Inferior parietal cortex (tissue), 1 donor: ENCODE measurements at regions not wholly inside any gene's neighbourhood (a gene's known extent, or its start where the extent isn't known, plus 50 kb on each side); places are given as distances from the start of the nearest gene placed in this dataset.

Experiments used
- DNase-seq: peaks from one replicate; pipeline ENCODE4 v3.0.0-alpha.2; 2016; ENCODE audit errors: extremely low spot score

DNA sequence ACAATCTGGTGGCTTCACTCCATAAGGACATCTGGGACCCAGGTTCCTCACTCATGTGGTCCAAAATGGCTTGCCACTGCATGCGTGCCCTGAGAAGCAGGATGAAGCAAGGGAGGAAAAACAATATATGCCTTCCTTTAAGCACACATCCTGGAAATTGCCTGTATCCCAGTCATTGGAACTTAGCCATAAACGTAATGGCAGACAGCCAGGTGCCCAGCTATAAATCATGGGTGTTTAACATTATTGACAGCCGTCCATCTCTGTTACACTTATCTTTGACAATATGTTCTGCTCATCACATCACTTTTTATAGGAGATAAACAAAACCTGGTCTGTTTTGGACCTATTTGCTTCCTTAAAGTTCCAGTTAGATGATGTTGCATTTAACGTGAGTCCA is 181.0 kb downstream of the AASDH start:
- no peak for DNase-seq

DNA sequence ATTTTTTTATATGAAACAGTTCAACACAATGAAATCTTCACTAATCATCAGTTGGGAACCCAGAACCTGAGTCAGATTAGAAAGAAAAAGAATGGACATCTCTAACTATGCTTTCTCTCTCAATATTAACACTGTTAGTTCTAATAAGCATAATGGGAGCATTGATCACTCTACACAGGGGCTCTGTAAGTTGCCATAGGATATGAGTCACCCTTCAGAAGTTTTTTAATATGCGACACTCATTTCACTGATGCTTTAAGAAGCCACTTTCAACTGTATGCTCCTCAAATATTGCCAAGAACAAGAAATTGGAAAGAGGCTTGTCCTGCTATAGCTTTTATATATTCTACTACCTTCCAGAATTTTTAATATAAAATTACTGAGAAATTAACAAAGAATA is 187.0 kb downstream of the AASDH start:
- no peak for DNase-seq

DNA sequence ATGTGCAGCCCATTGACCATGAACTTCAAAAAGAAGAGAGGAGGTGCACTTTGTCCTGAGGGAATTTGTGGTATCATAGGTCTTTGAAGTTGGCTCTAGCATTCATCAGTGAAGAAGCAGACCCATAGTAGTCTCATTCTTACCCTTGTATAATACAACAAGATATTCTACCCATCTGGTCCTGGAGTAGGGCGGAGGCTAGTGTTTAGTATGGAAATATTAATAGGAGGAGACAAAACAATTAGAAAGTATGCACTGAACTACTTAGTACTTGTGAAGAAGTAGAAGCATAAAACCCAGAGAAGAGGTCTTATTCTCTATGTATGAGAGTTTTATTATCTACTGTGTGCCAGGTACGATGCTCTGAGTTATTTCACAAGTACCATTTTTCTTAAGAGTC is 189.0 kb downstream of the AASDH start:
- no peak for DNase-seq

DNA sequence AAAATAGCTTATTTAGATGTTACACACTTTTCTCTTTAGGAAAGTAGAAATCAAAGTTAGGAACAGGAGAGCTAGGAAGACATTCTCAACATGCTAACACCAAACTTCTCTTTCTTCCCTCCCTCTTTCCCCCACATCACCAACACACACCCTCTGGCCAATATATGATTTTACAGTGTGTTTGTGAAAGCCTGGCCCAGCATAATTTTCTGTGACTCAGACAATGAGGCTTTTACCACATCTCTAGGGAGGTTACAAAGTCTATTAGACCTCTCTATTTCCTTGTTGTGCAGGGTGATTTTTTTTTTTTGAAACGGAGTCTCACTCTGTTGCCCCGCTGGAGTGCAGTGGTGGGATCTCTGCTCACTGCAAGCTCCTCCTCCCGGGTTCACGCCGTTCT is 189.9 kb downstream of the AASDH start:
- DNase-seq = no peak

DNA sequence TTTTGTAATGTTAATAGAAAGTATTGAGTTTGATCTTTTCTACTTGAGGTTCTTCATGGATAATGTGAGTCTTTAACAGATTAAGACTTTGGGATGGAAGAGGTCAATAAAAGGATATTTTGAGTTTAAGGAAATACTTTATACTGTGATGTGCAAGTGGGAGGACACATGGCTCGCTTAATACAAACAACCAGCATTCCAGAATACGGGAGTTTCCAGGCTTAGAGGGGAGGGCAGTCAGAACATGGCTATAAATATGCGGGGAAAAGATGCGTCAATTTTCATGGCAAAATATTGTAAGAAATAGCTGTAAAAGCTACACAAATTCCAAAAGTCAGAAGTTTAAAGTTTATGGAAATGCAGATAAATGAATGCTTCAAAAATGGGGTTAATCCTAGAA is 192.3 kb downstream of the AASDH start:
- DNase-seq = no peak

DNA sequence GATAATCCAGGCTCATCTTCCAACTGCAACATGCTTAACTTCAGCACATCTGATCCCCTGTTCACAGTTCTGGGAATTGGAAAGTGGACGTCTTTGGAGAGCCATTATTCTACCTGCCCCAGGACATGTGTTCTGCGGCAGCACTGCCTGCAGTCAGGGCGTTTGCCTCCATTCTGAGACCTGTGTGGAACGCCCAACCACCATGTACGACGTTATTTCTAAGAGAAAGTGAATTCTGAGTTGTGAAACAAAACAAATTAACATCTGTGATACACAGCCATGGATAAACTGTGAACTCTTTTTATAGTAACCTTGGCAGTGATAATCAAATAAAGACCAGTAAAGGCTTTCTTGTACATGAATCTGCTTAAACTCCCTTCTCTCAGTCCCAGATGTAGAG is 195.8 kb downstream of the AASDH start:
- no peak for DNase-seq

DNA sequence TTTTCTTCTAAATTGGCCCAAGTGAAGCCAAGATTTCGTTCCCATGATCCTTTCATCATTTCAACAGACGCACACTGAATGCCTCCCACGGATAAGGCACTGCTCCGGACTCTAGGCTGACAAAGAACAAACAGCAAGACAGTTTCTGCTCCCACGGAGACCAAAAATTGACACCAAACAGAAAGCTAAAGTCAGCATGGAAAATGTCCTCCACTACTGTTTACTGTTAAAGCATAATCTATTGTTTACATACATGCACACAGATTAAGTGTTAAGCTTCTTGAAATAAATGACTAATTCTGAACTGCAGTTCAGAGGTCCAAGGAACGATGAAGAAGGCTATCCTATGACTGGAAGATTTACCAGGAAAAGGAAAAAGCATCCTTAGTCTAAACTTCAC is 199.6 kb downstream of the AASDH start:
- no peak for DNase-seq

DNA sequence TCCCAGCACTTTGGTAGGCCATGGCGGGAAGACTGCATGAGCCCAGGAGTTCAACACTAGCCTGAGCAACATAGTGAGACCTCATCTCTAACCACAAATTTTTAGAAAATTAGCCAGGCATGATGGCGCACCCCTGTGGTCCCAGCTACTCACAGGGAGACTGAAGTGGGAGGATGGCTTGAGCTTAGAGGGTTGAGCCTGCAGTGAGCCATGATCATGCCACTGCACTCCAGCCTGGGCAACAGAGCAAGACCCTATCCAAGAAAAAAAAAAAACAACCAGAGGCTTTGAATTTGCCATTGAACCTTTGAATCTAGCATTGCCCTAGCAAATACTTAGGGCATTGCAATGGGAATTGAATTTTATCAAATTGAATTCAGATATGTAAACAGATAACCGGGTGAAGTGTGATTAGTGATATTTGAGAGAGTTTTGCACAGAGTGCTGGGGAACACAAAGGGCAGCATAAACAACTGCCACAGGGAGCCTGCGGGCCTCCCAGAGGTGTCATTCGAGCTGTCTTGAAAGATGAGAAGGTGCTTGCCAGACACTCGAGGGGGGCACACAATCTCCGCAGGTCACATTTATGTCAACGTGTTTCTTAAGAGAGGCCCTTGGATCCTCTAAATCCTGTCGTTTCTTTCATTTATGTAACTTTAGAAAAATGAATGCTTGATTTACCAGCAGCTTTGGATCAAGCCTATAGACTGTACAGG is 200.3 kb downstream of the AASDH start:
- DNase-seq = no peak

DNA sequence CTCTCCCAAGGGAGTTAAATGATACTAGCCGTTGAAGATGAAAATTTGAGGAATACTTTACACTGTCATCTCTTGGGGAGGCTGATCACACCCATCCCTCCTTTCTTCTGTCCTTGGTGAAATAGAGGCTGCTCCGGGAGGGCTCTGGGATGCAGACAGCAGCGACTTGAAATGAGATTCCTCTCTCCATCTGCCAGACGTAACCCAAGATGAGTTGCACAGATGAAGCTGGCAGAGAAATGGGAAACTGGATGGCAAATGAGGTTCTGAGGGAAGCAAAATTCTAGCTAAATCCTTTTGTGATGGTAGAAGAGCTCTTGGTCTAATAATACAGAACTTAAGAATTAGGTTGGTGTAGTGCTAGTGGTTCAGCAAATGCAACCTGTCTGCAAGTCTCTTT is 201.4 kb downstream of the AASDH start:
- DNase-seq = no peak

DNA sequence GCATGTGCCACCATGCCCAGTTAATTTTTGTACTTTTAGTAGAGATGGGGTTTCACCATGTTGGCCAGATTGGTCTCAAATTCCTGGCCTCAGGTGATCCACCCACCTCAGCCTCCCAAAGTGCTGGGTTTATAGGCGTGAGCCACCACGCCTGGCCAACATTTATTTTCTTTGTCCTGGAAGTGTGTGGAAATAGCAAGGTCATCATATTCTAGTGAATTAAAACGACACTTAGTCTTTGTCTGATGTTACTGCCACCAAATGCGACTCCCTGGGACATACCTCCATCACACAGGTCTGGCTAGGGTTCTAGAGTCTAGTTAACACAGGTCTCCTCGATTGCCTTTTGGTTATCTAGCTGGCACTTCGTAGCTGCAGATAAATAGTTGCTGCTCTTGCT is 203.1 kb downstream of the AASDH start:
- DNase-seq = no peak

DNA sequence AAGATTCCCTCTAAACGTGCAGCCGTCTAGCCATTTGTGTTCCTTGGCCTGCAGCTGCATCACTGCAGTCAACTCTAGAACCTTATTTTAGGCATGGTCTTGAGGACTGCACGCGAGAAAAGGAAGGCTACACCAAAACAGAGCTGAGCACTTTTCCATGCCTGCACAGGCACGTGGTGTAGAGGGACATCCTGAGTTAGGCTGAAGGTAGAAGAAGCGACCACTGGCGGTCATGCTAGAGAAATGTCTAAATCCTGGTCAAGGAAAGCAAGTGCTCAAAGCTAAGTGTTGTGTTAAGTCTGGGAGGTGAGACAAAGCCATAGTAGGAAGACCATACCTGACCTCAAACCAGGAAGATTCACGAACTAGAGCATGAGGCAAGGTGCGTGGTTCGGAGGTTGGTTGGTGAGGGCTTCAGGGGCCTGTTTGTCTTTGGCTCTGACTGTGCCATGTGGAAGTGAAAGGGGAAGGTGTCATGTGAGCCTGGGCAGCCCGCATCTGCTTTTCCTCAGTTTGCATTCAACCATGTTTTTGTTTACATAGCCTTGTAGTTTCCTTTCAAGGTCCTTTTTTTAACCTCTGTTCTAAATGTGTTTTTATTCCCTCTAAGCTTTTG is 203.8 kb downstream of the AASDH start:
- DNase-seq = no peak

DNA sequence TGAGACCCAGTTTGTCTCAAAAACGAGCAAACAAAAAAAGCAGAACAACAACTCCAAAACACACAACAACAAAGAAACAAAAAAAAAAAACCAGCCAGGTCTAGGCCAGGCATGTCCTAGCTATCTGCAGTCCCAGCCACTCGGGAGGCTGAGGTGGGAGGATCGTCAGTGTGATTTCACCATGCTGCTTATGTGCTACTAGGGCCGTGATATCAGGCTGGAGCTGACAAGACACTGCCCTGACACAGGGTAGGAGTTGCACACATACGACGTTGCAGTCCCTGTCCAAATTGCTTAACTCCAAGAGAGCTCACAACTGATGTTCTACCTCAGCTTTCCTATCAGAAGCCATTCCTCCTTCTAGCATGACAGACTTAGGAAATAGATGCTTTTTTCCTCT is 204.9 kb downstream of the AASDH start:
- DNase-seq = no peak

DNA sequence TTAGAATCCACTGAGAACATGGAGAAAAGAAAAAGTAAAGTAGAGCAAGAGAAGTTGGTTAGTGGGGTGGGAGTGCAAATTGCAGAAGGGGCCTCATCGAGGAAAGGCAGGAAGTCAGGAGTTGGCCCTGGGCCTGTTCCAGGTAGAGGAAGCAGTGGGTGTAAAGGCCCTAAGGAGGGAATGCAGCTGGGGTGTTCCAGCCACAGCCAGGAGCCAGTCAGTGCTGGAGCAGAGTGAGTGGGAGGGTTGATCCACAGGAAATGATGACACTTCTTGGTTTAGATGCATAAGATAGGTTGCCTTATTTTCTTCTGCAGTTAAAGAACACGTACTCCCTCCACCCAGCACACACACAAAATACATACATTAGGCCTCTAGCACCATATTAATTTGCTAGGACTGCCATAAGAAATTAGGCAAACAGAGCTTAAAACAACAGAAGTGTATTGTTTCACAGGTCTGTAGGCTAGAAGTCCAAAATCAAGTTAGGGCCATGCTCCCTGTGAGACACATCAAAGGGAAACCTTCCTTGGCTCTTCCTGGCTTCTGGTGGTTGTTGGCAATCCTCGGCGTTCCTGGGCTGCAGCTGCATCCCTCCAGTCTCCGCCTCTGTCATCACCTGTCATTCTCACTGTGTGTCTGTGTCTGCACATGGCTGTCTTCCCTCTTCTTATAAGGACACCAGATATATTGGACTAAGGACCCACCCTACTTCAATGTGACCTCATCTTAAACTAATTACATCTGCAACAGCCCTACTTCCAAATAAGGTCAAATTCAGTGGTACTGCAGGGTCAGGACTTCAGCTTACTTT is 205.9 kb downstream of the AASDH start:
- DNase-seq = no peak

DNA sequence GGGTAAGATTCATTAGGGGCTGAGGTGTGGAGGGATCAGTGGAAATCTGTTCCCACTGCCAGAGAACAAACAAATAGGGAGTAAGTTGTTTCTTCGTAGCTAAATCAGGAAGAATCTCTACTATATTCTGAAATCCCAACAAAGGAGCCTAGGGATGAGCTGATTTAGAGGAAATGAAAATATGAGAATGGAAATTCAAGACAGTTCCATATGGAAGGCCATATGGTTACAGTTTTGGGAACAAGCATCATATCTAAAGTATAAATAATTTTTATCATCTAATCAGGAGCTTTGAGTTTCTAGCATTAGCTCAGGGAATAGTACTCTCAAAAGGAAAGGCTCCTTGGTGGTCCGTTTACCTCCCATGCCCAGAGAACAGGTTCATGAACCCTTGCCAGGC is 218.2 kb downstream of the AASDH start:
- DNase-seq = no peak

DNA sequence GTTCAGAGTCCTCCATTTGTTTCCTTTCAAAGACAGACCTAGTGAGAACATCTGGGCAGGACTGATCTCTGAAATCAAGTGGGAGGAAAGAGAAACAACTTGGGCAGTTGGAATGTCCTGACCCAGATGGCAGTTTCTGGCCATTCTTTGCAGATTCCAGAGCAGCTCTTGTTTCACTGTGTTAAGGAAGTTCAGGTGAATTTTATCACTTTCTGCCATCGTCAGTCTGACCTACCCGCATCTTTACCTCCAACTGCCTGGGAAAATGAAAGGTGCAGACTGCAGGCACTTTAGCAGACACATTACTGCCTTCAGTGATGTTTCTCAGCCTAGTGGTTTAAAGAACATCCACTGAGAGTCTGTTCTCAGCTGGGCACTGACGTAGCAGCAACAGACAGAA is 216.2 kb downstream of the CEP135 start:
- DNase-seq = no peak

DNA sequence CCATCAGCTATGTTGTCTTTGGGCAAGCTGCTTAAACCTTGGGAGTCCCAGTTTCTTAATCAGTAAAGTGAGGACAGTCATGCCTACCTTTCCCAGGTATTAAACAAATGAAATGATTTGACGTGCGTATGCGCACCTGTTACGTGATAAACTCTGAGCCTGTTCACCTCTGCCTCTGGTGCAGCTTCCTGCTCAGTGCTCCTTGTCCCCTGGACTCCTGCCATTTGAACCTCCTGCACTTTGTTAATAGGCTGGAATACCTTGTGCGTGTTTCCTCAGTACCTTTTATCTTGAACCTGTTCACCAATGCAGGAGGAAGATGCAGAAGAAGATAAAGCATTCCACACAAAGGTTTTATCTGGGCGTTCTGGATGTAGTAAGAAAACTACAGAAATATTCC is 211.9 kb downstream of the CEP135 start:
- DNase-seq = no peak

DNA sequence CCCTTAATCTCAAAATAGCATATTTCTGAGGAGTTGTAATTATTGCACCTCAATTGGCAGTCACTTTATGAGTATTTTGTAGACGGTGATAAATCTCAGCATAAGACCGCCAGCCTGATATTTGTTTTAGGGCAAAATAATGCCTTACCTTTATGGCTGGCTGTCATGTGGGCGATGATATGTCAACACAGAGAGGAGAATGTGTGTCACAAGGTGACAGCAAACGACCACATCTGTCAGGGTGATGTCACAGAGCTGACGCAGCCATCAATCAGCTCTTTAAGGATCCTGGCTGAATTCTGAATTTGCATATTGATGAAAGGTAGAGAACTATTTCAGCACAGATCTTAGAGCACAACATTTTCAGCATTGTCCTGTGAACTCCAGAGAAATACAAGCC is 209.7 kb downstream of the CEP135 start:
- no peak for DNase-seq

DNA sequence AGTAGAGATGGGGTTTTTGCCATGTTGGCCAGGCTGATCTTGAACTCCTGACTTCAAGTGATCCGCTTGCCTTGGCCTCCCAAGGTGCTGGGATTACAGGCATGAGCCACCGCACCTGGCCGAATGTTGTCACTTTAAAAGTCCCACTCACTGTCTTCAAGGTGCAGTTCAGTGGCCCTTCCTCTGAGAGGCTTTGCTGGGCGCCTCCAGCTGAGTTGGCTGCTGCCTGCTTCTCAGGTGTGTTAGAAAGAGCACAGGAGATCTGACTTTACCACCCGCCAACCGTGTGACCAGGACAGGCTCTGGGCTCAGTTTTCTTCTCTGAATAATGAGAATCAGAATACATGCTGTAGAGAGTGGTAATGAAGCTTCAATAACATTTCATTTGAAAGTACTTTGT is 207.4 kb downstream of the CEP135 start:
- no peak for DNase-seq

DNA sequence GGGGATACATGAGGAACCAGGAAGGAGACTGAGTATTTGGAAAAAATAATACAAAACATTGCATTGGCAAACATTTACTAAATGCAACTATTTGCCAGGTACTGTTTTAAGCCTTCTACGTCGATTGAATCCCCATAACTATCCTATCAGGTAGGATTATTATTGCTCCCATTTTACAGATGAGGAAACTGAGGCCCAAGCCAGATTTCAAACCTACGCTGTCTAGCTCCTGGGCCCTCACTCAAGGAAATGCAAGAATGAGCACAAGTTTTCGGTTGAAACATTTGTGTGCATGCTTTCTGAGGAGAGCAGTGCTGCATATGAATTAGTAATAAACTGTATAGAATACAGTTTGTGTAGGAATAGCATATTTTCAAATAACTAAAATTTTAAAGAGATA is 206.7 kb downstream of the CEP135 start:
- DNase-seq = no peak

DNA sequence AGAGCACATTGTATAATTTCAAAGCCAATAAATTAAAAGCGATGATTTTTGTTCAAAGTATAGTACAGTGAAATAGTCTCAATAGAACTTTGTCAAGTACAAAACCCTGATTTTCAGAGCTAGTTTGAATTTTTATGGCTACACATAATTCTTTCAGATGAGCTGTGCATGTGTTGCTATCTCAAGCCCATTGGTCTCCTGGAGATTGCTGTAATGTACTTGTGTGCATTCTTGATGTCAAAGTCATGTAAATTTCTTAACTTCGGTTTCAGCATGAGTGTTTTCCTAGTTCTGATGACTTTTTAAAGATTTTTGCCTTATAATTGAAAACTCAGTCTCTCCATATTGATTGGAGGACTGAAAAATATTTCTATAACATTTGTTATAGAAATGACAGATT is 200.8 kb downstream of the CEP135 start:
- no peak for DNase-seq

DNA sequence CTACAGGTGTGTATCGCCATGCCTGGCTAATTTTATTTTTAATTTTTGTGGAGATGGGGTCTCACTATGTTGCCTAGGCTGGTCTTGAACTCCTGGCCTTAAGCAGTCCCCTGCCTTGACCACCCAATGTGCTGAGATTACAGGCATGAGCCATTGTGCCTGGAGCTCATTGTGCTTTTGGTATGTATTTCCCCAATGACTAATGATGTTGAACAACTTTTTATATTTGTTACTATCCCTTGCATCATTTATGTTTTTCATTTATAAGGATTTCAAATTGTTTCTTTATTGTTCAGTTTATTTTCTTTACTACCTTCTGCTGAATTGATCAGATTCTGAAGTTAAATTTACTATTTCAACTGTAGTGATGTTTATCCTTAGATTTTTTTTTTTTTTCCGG is 199.7 kb downstream of the CEP135 start:
- DNase-seq = no peak

DNA sequence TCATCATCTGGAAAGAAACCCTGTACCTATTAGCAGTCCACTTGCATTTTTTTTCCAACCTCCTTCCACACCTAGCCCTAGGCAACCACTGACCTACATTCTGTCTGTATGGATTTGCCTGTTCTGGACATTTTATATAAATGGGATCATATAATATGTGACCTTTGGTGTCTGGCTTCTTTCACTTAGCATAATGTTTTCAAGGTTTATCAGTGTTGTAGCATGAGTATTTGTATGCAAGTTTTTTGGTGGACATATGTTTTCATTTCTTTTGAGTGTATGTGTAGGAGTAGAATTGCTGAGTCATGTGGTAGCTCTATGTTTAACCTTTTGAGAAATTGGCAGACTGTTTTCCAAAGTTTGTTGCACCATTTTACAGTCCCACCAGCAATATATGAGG is 198.6 kb downstream of the CEP135 start:
- DNase-seq = no peak

DNA sequence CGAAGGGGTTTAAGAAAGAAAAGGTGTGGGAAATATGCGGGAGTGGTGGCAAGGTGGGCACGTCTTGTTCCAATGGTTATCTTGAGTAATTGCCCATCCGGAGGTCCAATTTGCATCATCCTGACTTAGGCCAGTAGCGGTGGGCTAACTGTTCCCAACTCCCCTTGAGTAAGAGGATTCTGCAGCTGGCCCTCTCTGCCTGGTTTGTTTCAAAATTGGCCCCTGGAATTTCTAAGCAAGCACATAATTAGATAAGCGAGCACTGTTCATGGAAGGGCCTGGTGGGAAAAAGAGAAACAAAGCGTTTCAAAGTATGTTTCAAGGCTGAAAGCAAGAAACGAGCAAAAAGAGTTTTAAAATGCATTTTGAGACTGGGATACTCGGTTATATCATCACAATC is 198.2 kb downstream of the CEP135 start:
- DNase-seq = no peak
